BE2C (cell line): ENCODE measurements at regions not wholly inside any gene's neighbourhood (a gene's known extent, or its start where the extent isn't known, plus 50 kb on each side); places are given as distances from the start of the nearest gene placed in this dataset.
A peak's percentile ranks its signal among the peaks of the same experiment; 100 is the strongest.

ENCODE experiments used
- DNase-seq: peaks from one replicate; pipeline ENCODE4 v3.0.0-alpha.2; 2020
- H3K27me3 ChIP-seq: fragments of 250-450 bp; sonication (Bioruptor Pico); 2 replicates; pipeline ENCODE4 v1.5.1; 2020; ENCODE audit warnings: mild to moderate bottlenecking
- H3K36me3 ChIP-seq: fragments of 250-450 bp; sonication (Bioruptor Pico); 2 replicates; pipeline ENCODE4 v1.5.1; 2020; ENCODE audit warnings: mild to moderate bottlenecking
- H3K4me1 ChIP-seq: fragments of 250-450 bp; sonication (Bioruptor Pico); 2 replicates; pipeline ENCODE4 v1.5.1; 2020
- H3K4me3 ChIP-seq: 2 replicates; pipeline ENCODE4 v1.5.1; 2011; ENCODE audit warnings: low read depth, low read length
- H3K9me3 ChIP-seq: fragments of 250-450 bp; sonication (Bioruptor Pico); 2 replicates; pipeline ENCODE4 v1.5.1; 2020
- CTCF ChIP-seq: IDR thresholded peaks from 2 replicates; pipeline ENCODE4 v1.5.1; 2012; ENCODE audit warnings: mild to moderate bottlenecking, low read depth, low read length

GRCh38 chr5:176736931-176737745, 73.2 kb upstream of the UNC5A start:
- DNase-seq: peak; percentile 70
- Histone ChIP-seq H3K4me1 (peaks cover 40% of the 10 kb centered on the region), H3K9me3 (no peaks in the 10 kb centered on the region), H3K27me3 (no peaks in the 10 kb centered on the region), H3K36me3 (no peaks in the 10 kb centered on the region), H3K4me3 (no peak overlapping the region)
- TF ChIP-seq CTCF: no peak

- H3K9me3 ChIP-seq: no peaks in the 10 kb centered on the region
- no peaks in the 10 kb centered on the region for H3K36me3 ChIP-seq
- TF ChIP-seq CTCF: no peak
- peak; percentile 8 for DNase-seq
- H3K4me1 ChIP-seq: peaks cover 40% of the 10 kb centered on the region
- H3K4me3 ChIP-seq: no peak overlapping the region
- no peaks in the 10 kb centered on the region for H3K27me3 ChIP-seq
Observed at GRCh38 chr5:176737746-176738636, 72.4 kb upstream of the UNC5A start.

GRCh38 chr5:176738637-176739250, 71.6 kb upstream of the UNC5A start:
- Histone ChIP-seq H3K9me3 (no peaks in the 10 kb centered on the region), H3K4me1 (peaks cover 40% of the 10 kb centered on the region), H3K27me3 (no peaks in the 10 kb centered on the region), H3K36me3 (no peaks in the 10 kb centered on the region), H3K4me3 (peak overlapping the region; percentile 11; the same call in 1 of the 2 replicates)
- no peak for TF ChIP-seq CTCF
- DNase-seq: no peak

GRCh38 chr5:176739461-176740051, 70.8 kb upstream of the UNC5A start:
- no peak for TF ChIP-seq CTCF
- H3K4me1 ChIP-seq: peaks cover 40% of the 10 kb centered on the region
- DNase-seq: peak; percentile 79
- no peaks in the 10 kb centered on the region for H3K36me3 ChIP-seq
- H3K4me3 ChIP-seq: no peak overlapping the region; the same call in 1 of the 2 replicates
- H3K9me3 ChIP-seq: no peaks in the 10 kb centered on the region
- H3K27me3 ChIP-seq: no peaks in the 10 kb centered on the region

- DNase-seq: no peak
- H3K9me3 ChIP-seq: no peaks in the 10 kb centered on the region
- no peak for TF ChIP-seq CTCF
- peaks cover 40% of the 10 kb centered on the region for H3K4me1 ChIP-seq
- H3K4me3 ChIP-seq: no peak overlapping the region
- no peaks in the 10 kb centered on the region for H3K36me3 ChIP-seq
- no peaks in the 10 kb centered on the region for H3K27me3 ChIP-seq
Observed at GRCh38 chr5:176740131-176740701, 70.1 kb upstream of the UNC5A start.
